ENCODE measurements at regions not wholly inside any gene's neighbourhood (a gene's known extent, or its start where the extent isn't known, plus 50 kb on each side); places are given as distances from the start of the nearest gene placed in this dataset.

GRCh38 chr13:84542348-84542747 lies 660.1 kb upstream of the SLITRK1 start:
- TF ChIP-seq POLR2A (IDR thresholded peaks at IDR 0.05; ENCODE audit: low read depth, low read length), result no peak
- TF ChIP-seq POLR2AphosphoS5 (IDR thresholded peaks at IDR 0.05; ENCODE audit: low read depth, low read length), result no peak
- no peak for TF ChIP-seq TAF1 (IDR thresholded peaks at IDR 0.05; ENCODE audit: borderline replicate concordance, low read depth, low read length)
